ENCODE measurements at regions not wholly inside any gene's neighbourhood (a gene's known extent, or its start where the extent isn't known, plus 50 kb on each side); places are given as distances from the start of the nearest gene placed in this dataset.
"Not testable (repeated sequence)": the region's sequence is repeated elsewhere in the genome, so short reads cannot be mapped to it uniquely, and the experiment has no call there.

DNA sequence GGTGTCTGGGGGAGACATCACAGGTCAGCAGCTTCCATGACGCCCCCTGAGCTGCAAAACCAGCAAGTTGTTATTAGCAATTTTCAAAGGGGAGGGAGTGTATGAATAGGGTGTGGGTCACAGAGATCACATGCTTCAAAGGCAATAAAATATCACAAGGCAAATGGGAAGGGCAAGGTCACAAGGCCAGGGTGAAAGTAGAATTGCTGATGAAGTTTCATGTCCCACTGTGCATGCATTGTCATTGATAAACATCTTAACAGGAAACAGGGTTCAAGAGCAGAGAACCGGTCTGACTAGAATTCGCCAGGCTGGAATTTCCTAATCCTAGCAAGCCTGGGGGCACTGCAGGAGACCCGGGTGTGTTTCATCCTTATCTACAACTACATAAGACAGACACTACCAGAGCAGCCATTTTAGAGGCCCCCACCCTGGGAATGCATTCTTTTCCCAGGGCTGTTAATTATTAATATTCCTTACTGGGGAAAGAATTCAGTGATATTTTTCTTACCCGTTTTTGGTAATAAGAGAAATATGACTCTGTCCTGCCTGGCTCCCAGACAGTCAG lies 494.2 kb upstream of the POM121L12 start:
- 46% methylated on average over 5 of the region's 5 CpGs; no CpG with 5 or more reads in 1 of the 2 experiments for WGBS, 2 experiments (ENCODE audit: extremely low coverage in 1 of 2, insufficient coverage in 1 of 2, insufficient read length in 1 of 2, insufficient replicate concordance in 2 of 2, low coverage in 1 of 2, low lambda C conversion rate in 2 of 2, missing lambda C conversion rate in 1 of 2)
- H3K9me3 ChIP-seq (ENCODE audit: insufficient read depth in 2 of 2, low read depth in 1 of 2, low read length in 1 of 2); H3K4me1 ChIP-seq (replicated peaks in 1 of 4; ENCODE audit: control insufficient read depth in 3 of 4, insufficient read depth in 4 of 4, low read length in 3 of 4); H3K23ac ChIP-seq (ENCODE audit: insufficient read length); H3K4me2 ChIP-seq (ENCODE audit: insufficient read depth in 1 of 2, low read depth in 2 of 2, low read length in 2 of 2); H3K79me2 ChIP-seq (ENCODE audit: control insufficient read depth in 1 of 2, insufficient read depth in 2 of 2, low read length in 2 of 2); H3K18ac ChIP-seq (ENCODE audit: extremely low read depth, low read length); H3K4ac ChIP-seq (replicated peaks; ENCODE audit: insufficient read length, low read depth, low read length); H3K27me3 ChIP-seq (replicated peaks in 1 of 4; ENCODE audit: control insufficient read depth in 3 of 4, extremely low read depth in 1 of 4, insufficient read depth in 3 of 4, low read length in 3 of 4); H2BK5ac ChIP-seq (ENCODE audit: low read depth, low read length); H2BK12ac ChIP-seq (ENCODE audit: low read depth, low read length); POLR2A ChIA-PET (ENCODE audit: partially characterized antibody); H3K56ac ChIP-seq (replicated peaks; ENCODE audit: insufficient read length, low read depth, low read length); H2AK5ac ChIP-seq (ENCODE audit: low read depth, low read length); H4K5ac ChIP-seq (ENCODE audit: insufficient read length, low read depth, low read length); FAIRE-seq; H4K8ac ChIP-seq (ENCODE audit: extremely low read depth, insufficient read depth, low read length); H3K9ac ChIP-seq (replicated peaks in 1 of 4; ENCODE audit: extremely low read depth in 1 of 4, low read depth in 3 of 4, low read length in 3 of 4); H4K91ac ChIP-seq (replicated peaks; ENCODE audit: insufficient read length, low read length); H3K23me2 ChIP-seq (ENCODE audit: low read depth, low read length); H3K14ac ChIP-seq (ENCODE audit: insufficient read length); H2BK20ac ChIP-seq (ENCODE audit: low read length); H4K20me1 ChIP-seq (replicated peaks in 1 of 2; ENCODE audit: control insufficient read depth in 1 of 2, insufficient read depth in 2 of 2, low read length in 2 of 2); H2AFZ ChIP-seq (ENCODE audit: low read length); H2BK15ac ChIP-seq (ENCODE audit: low read length); H3K36me3 ChIP-seq (ENCODE audit: control insufficient read depth in 2 of 4, insufficient read depth in 4 of 4, low read length in 3 of 4); CTCF ChIA-PET (ENCODE audit: partially characterized antibody); H3K79me1 ChIP-seq (ENCODE audit: low read depth, low read length); H2BK120ac ChIP-seq (replicated peaks; ENCODE audit: low read depth, low read length): not testable (repeated sequence)
- TF ChIP-seq CHD2 (IDR thresholded peaks at IDR 0.05; ENCODE audit: low read length) (0 out of 2 replicates have a peak, but pooled peaks have one; percentile 25), RAD21 (IDR thresholded peaks at IDR 0.05 in 1 of 2, conservative IDR thresholded peaks at IDR 0.05 in 1 of 2; ENCODE audit: low read depth in 2 of 2, low read length in 2 of 2) (0 out of 4 replicates have a peak, but pooled peaks of 1 of the 2 experiments have one; percentile 10), SP1 (IDR thresholded peaks at IDR 0.05; ENCODE audit: low read depth, low read length) (peak; percentile 89), CEBPB (IDR thresholded peaks at IDR 0.05; ENCODE audit: low read depth, low read length) (peak; percentile 60), TCF12 (IDR thresholded peaks at IDR 0.05; ENCODE audit: low read depth, low read length) (0 out of 2 replicates have a peak, but pooled peaks have one; percentile 46), YY1 (IDR thresholded peaks at IDR 0.05; ENCODE audit: low read depth, low read length) (peak; percentile 78; the same call in 1 of the 2 replicates), ASH2L (IDR thresholded peaks at IDR 0.05; ENCODE audit: low read length) (peak; percentile 43), JUND (IDR thresholded peaks at IDR 0.05; ENCODE audit: low read length) (0 out of 2 replicates have a peak, but pooled peaks have one; percentile 14), EP300 (IDR thresholded peaks at IDR 0.05; ENCODE audit: borderline replicate concordance in 1 of 2, low read depth in 2 of 2, low read length in 2 of 2) (peak; percentile 73 to 94), TEAD4 (IDR thresholded peaks at IDR 0.05; ENCODE audit: low read depth, low read length) (peak; percentile 71)
- Histone ChIP-seq H3K4me3 (ENCODE audit: extremely low read depth in 1 of 4, insufficient read depth in 2 of 4, low read depth in 3 of 4, low read length in 4 of 4) (peak overlapping the region in 1 of 4 experiments; percentile 9; a peak in 1 of 8 replicates), H3K27ac (ENCODE audit: low read depth, low read length) (peak overlapping the region; percentile 79; the same call in 1 of the 2 replicates)
- DNase-seq (ENCODE audit: low read depth in 1 of 2, low spot score in 2 of 2): peak in 1 of 2 experiments; percentile 52

Measured in H1 (cell line).